ENCODE measurements at regions not wholly inside any gene's neighbourhood (a gene's known extent, or its start where the extent isn't known, plus 50 kb on each side); places are given as distances from the start of the nearest gene placed in this dataset.

DNA sequence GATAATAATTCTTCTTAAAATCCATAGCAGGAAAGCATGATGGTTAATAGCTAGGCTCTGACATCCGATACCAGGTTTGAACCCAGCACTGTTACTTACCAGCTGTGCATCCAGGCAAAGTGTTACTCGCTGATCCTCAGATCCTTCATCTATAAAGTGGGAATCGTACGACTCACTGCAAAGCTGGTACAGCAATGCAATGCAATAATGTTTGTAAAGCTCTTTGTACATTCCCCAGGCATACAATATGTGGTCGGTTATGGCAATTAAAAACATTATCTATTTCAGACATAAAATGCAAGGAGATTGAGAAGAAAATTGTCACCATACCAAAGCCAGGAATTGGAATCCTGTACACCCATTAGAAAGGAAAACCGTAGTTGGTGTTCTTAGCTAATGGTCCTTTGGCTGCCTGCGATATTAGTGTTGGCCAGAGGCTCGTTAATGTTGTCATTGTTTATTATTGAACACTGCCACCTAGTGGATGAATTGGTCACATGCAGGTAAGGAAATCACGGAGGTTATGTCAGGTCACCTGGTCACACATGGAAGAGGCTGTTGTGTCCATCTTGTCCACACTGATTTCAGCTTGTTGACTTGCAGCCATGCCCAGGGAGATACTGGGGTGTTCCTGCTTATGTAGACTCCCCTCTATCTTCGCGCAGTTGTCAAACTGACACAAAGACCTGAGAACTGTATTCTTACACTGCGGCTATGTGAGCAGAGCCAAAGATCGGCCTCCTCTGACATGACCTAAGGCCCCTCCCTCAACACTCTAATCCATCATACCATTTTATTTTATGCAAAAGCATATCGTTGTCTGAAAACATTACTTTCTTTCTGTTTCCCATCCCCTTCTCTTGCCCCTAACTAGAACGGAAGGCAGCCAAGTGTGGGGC lies 87.5 kb upstream of the PPP2R2B start:
- no peak overlapping the region for H3K4me3 Mint-ChIP-seq (ENCODE audit: unreplicated experiment)
- TF ChIP-seq, protein P1, sequence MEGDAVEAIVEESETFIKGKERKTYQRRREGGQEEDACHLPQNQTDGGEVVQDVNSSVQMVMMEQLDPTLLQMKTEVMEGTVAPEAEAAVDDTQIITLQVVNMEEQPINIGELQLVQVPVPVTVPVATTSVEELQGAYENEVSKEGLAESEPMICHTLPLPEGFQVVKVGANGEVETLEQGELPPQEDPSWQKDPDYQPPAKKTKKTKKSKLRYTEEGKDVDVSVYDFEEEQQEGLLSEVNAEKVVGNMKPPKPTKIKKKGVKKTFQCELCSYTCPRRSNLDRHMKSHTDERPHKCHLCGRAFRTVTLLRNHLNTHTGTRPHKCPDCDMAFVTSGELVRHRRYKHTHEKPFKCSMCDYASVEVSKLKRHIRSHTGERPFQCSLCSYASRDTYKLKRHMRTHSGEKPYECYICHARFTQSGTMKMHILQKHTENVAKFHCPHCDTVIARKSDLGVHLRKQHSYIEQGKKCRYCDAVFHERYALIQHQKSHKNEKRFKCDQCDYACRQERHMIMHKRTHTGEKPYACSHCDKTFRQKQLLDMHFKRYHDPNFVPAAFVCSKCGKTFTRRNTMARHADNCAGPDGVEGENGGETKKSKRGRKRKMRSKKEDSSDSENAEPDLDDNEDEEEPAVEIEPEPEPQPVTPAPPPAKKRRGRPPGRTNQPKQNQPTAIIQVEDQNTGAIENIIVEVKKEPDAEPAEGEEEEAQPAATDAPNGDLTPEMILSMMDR (IDR thresholded peaks at IDR 0.05; ENCODE audit: partially characterized antibody, unreplicated experiment): peak; percentile 95
- peak; percentile 33 for DNase-seq
- H3K9me3 Mint-ChIP-seq (ENCODE audit: unreplicated experiment): no peaks in the 10 kb centered on the region
- no peaks in the 10 kb centered on the region for H3K36me3 Mint-ChIP-seq (ENCODE audit: unreplicated experiment)
- H3K27ac Mint-ChIP-seq (ENCODE audit: unreplicated experiment): no peak overlapping the region
- peaks cover 14% of the 10 kb centered on the region for H3K4me1 Mint-ChIP-seq (ENCODE audit: low read depth, unreplicated experiment)
- H3K27me3 Mint-ChIP-seq (ENCODE audit: unreplicated experiment): no peaks in the 10 kb centered on the region

DNA sequence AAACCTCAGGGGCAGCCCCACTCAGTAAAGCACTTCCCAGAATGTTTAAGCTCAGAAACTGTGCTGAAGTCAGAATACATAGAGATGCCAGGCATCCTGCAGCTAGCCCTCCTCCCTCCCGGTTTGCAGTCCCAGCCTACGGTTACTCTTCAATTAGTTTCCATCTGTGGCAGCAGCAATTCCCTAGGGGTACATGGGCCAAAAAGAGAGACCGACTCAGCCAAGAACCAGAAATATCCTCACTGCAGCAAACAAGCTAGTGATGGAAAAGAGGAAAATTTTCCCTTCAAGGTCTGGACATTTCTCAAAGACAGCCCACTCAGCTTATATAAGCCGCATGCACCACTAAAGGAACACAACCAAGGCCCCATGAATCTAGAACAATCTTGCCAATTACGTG lies 89.1 kb upstream of the PPP2R2B start:
- Mint-ChIP-seq H3K36me3 (ENCODE audit: unreplicated experiment) (no peaks in the 10 kb centered on the region), H3K4me1 (ENCODE audit: low read depth, unreplicated experiment) (peaks cover 14% of the 10 kb centered on the region), H3K4me3 (ENCODE audit: unreplicated experiment) (no peak overlapping the region), H3K9me3 (ENCODE audit: unreplicated experiment) (no peaks in the 10 kb centered on the region), H3K27me3 (ENCODE audit: unreplicated experiment) (no peaks in the 10 kb centered on the region), H3K27ac (ENCODE audit: unreplicated experiment) (no peak overlapping the region)
- peak; percentile 33 for DNase-seq
- TF ChIP-seq, protein P1 (IDR thresholded peaks at IDR 0.05; ENCODE audit: partially characterized antibody, unreplicated experiment): no peak

DNA sequence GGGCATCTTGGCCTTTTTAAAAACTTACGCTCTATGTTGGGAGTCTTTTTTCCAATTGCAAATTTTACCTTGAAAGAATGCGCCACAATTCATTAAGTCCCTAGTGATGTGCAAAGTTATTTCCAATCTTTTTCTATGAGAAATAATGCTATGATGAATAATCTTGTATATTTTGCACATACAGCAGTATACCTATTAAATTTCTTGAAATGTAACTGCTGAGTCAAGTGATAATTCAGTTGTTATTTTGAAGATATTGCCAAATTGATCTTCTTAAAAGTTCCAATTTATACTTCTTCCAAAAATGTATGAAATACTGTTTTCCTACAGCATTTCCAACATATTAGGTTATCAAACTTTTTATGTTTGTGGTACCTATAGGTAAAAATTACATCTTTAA lies 92.8 kb upstream of the PPP2R2B start:
- H3K27ac Mint-ChIP-seq (ENCODE audit: unreplicated experiment): no peak overlapping the region
- DNase-seq: no peak
- no peak overlapping the region for H3K4me3 Mint-ChIP-seq (ENCODE audit: unreplicated experiment)
- no peaks in the 10 kb centered on the region for H3K27me3 Mint-ChIP-seq (ENCODE audit: unreplicated experiment)
- TF ChIP-seq, protein P1 (IDR thresholded peaks at IDR 0.05; ENCODE audit: partially characterized antibody, unreplicated experiment): no peak
- H3K36me3 Mint-ChIP-seq (ENCODE audit: unreplicated experiment): no peaks in the 10 kb centered on the region
- no peaks in the 10 kb centered on the region for H3K9me3 Mint-ChIP-seq (ENCODE audit: unreplicated experiment)
- H3K4me1 Mint-ChIP-seq (ENCODE audit: low read depth, unreplicated experiment): peaks cover 11% of the 10 kb centered on the region

DNA sequence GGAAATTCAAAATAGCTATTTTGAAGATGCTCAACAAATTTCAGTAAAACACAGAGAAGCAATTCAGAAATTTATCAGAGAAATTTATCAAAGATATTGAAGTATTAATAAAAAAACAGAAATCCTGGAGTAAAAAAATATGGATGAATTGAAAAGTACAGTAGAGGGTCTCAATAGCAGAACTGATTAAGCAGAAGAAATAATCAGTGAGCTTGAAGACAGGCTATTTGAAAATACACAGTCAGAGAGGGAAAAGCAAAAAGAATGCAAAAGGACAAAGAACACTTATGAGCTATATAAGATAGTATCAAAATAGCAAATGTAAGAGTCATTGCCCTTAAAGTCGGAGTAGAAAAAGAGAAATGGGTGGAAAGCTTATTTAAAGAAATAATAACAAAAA lies 107.9 kb upstream of the PPP2R2B start:
- TF ChIP-seq, protein P1 (IDR thresholded peaks at IDR 0.05; ENCODE audit: partially characterized antibody, unreplicated experiment): no peak
- H3K4me3 Mint-ChIP-seq (ENCODE audit: unreplicated experiment): no peak overlapping the region

DNA sequence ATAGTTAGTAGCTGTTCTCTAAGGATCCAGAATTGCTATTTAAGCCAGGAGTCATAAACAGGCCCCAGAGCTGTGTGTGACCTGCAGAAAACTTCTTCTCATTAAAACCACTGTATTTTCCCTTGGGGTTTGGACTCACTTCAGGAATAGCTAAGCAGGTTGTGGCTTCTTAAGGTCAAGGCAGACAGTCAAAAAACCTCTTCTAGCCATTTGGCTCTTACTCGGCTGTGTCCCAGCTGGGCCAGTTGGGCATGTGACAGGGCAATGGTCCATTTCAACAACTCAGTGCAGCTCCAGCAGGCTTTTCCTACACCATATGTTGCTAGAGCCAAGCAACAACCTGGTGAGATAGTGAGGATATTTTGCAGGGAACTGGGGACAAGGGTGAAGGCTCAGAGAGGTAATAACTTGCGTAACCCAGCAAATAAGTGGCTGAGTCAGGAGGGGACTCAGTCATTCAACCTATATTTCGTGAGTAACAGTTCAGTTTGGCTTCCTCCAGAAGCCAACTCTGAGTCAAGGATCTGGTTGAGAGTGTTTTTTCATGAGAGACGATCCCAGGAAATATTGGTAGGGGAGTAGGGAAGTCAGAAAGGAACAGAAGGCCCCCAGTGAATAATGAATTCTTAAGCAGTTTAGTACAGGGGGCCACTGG lies 115.4 kb upstream of the PPP2R2B start:
- no peak for DNase-seq
- peaks cover 2% of the 10 kb centered on the region for H3K27me3 Mint-ChIP-seq (ENCODE audit: unreplicated experiment)
- no peaks in the 10 kb centered on the region for H3K4me1 Mint-ChIP-seq (ENCODE audit: low read depth, unreplicated experiment)
- H3K36me3 Mint-ChIP-seq (ENCODE audit: unreplicated experiment): peaks cover 5% of the 10 kb centered on the region
- H3K27ac Mint-ChIP-seq (ENCODE audit: unreplicated experiment): no peak overlapping the region
- H3K4me3 Mint-ChIP-seq (ENCODE audit: unreplicated experiment): no peak overlapping the region
- peaks cover 4% of the 10 kb centered on the region for H3K9me3 Mint-ChIP-seq (ENCODE audit: unreplicated experiment)
- TF ChIP-seq, protein P1 (IDR thresholded peaks at IDR 0.05; ENCODE audit: partially characterized antibody, unreplicated experiment): no peak

More for the DNA sequence above, 107.9 kb upstream of the PPP2R2B start:
- H3K27me3 Mint-ChIP-seq (ENCODE audit: unreplicated experiment): peaks cover 2% of the 10 kb centered on the region
- H3K36me3 Mint-ChIP-seq (ENCODE audit: unreplicated experiment): peaks cover 30% of the 10 kb centered on the region
- no peak overlapping the region for H3K27ac Mint-ChIP-seq (ENCODE audit: unreplicated experiment)
- H3K9me3 Mint-ChIP-seq (ENCODE audit: unreplicated experiment): peaks cover 6% of the 10 kb centered on the region
- no peaks in the 10 kb centered on the region for H3K4me1 Mint-ChIP-seq (ENCODE audit: low read depth, unreplicated experiment)
- DNase-seq: no peak
